ENCODE measurements at regions not wholly inside any gene's neighbourhood (a gene's known extent, or its start where the extent isn't known, plus 50 kb on each side); places are given as distances from the start of the nearest gene placed in this dataset.

GRCh38 chr2:52805901-52806410 is 961.6 kb upstream of the CHAC2 start:
- intact Hi-C loops (cut with DNase I; ENCODE audit: low total_unique reads), result no loop called here
- no peak for DNase-seq

GRCh38 chr2:52794581-52794980 is 973.0 kb upstream of the CHAC2 start:
- Histone ChIP-seq H3K36me3 (no peaks in the 10 kb centered on the region), H3K27ac (no peak overlapping the region), H3K27me3 (no peaks in the 10 kb centered on the region), H3K4me1 (no peaks in the 10 kb centered on the region), H3K9me3 (no peaks in the 10 kb centered on the region), H3K4me3 (no peak overlapping the region)
- no peak for TF ChIP-seq POLR2A (IDR thresholded peaks at IDR 0.05)
- TF ChIP-seq CTCF (IDR thresholded peaks at IDR 0.05 in 4 of 5, conservative IDR thresholded peaks at IDR 0.05 in 1 of 5), result no peak
- in situ Hi-C loops (cut with MboI; ENCODE audit: low sequenced_read_pairs in 4 of 4) (no loop called here), intact Hi-C loops (cut with DNase I; ENCODE audit: low total_unique reads) (no loop called here)
- no peak for DNase-seq
- no peak for ATAC-seq

More at GRCh38 chr2:52805901-52806410, 961.6 kb upstream of the CHAC2 start:
- no peak overlapping the region for H3K4me3 ChIP-seq
- TF ChIP-seq POLR2A (IDR thresholded peaks at IDR 0.05), result no peak
- no peak for TF ChIP-seq CTCF (IDR thresholded peaks at IDR 0.05 in 4 of 5, conservative IDR thresholded peaks at IDR 0.05 in 1 of 5)
- H3K27me3 ChIP-seq, result no peaks in the 10 kb centered on the region
- no peaks in the 10 kb centered on the region for H3K36me3 ChIP-seq
- in situ Hi-C loops (cut with MboI; ENCODE audit: low sequenced_read_pairs in 4 of 4), result no loop called here
- no peak for ATAC-seq
- H3K9me3 ChIP-seq, result no peaks in the 10 kb centered on the region
- no peak overlapping the region for H3K27ac ChIP-seq
- H3K4me1 ChIP-seq, result no peaks in the 10 kb centered on the region

- ATAC-seq, result no peak
- Histone ChIP-seq H3K4me1 (no peaks in the 10 kb centered on the region), H3K9me3 (no peaks in the 10 kb centered on the region), H3K27ac (no peak overlapping the region), H3K36me3 (no peaks in the 10 kb centered on the region), H3K4me3 (no peak overlapping the region), H3K27me3 (no peaks in the 10 kb centered on the region)
- intact Hi-C loops (cut with DNase I; ENCODE audit: low total_unique reads) (no loop called here), in situ Hi-C loops (cut with MboI; ENCODE audit: low sequenced_read_pairs in 4 of 4) (no loop called here)
- TF ChIP-seq CTCF (IDR thresholded peaks at IDR 0.05 in 4 of 5, conservative IDR thresholded peaks at IDR 0.05 in 1 of 5) (no peak), POLR2A (IDR thresholded peaks at IDR 0.05) (no peak)
- DNase-seq, result no peak
Measured at GRCh38 chr2:52779446-52779845, 988.2 kb upstream of the CHAC2 start.

- DNase-seq, result no peak
- in situ Hi-C loops (cut with MboI; ENCODE audit: low sequenced_read_pairs in 4 of 4) (no loop called here), intact Hi-C loops (cut with DNase I; ENCODE audit: low total_unique reads) (no loop called here)
- no peaks in the 10 kb centered on the region for H3K4me1 ChIP-seq
- TF ChIP-seq POLR2A (IDR thresholded peaks at IDR 0.05) (no peak), CTCF (IDR thresholded peaks at IDR 0.05 in 4 of 5, conservative IDR thresholded peaks at IDR 0.05 in 1 of 5) (no peak)
- H3K4me3 ChIP-seq, result no peak overlapping the region
- no peaks in the 10 kb centered on the region for H3K36me3 ChIP-seq
- H3K27me3 ChIP-seq, result no peaks in the 10 kb centered on the region
- no peak for ATAC-seq
- H3K27ac ChIP-seq, result no peak overlapping the region
- H3K9me3 ChIP-seq, result no peaks in the 10 kb centered on the region
Measured at GRCh38 chr2:52776571-52776970, 991.0 kb upstream of the CHAC2 start.

GRCh38 chr2:52775674-52776073 is 991.9 kb upstream of the CHAC2 start:
- Histone ChIP-seq H3K4me1 (no peaks in the 10 kb centered on the region), H3K27ac (no peak overlapping the region), H3K9me3 (no peaks in the 10 kb centered on the region), H3K4me3 (no peak overlapping the region), H3K27me3 (no peaks in the 10 kb centered on the region), H3K36me3 (no peaks in the 10 kb centered on the region)
- ATAC-seq (no peak), DNase-seq (no peak)
- intact Hi-C loops (cut with DNase I; ENCODE audit: low total_unique reads), result no loop called here
- TF ChIP-seq POLR2A (IDR thresholded peaks at IDR 0.05), result no peak
- no peak for TF ChIP-seq CTCF (IDR thresholded peaks at IDR 0.05 in 4 of 5, conservative IDR thresholded peaks at IDR 0.05 in 1 of 5)
- in situ Hi-C loops (cut with MboI; ENCODE audit: low sequenced_read_pairs in 4 of 4), result no loop called here

All from gastrocnemius medialis (tissue), 4 donors.